Stimulated activated CD4-positive, alpha-beta T cell treated with anti-CD3 and anti-CD28 coated beads, Interleukin-4, amount 100 ng/mL, for 4 hours (primary cell): ENCODE measurements at regions not wholly inside any gene's neighbourhood (a gene's known extent, or its start where the extent isn't known, plus 50 kb on each side); places are given as distances from the start of the nearest gene placed in this dataset.
"Not testable (repeated sequence)": the region's sequence is repeated elsewhere in the genome, so short reads cannot be mapped to it uniquely, and the experiment has no call there.

ENCODE experiments used
- DNase-seq, 2 experiments: peaks; one replicate each; pipeline ENCODE4 v3.0.0-alpha.2; 2020

DNA sequence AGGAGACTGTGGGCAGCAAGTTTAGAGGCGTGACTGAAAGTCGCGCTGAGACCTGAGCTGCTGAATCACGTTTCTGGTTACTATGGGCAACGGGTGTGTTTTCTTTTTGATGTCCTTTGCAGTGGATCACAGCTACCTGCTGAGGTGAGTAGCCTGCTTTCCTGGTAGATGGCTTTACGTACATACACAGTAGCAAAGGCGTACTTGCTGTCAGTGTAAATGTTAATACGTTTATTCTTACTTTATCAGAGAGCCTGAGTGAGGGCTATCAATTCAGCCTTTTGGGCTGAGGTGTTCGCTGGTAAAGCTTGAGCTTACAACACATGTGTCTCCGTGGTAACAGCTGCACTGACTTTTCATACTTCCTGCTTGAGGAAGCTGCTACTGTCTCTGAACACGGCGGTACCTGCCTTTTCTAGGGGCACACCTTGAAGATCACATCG is 165.1 kb upstream of the CCZ1B start:
- DNase-seq = peak; percentile 13 to 60

DNA sequence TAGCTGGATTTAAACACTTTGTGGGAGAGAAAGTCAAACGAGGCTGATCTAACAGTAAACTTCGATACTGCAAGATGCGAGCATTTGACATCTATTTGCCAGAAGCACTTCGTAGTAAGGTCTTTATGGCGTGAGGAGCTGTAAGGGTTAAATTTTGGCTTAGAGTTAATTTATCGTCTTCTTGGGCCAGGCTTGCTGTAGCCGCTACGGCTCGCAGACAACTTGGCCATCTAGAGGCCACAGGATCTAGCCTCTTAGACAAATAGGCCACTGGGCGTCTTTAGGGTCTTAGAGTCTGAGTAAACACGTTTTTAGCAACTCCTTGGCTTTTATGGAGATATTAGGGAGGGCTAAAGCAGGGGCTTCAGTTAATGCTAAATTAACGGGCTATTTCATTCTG is 165.6 kb upstream of the CCZ1B start:
- DNase-seq = not testable (repeated sequence)

DNA sequence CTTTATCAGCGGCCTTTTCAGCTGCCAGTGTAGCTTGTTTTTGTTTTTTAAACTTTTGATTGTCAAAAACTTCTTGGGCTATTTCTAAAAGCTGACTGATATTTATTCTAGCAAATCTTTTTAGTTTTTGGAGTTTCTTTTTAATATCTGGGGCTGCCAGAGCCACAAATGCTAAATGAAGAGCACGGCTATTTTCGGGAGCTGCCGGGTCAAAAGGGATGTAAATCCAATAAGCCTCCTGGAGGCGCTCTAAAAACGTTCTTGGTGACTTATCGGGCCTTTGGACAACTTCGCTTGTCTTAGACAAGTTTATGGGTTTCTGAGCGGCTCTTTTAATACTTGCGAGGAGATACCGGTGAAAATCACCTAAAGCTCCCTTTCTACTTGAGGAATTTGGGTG is 166.1 kb upstream of the CCZ1B start:
- not testable (repeated sequence) for DNase-seq

DNA sequence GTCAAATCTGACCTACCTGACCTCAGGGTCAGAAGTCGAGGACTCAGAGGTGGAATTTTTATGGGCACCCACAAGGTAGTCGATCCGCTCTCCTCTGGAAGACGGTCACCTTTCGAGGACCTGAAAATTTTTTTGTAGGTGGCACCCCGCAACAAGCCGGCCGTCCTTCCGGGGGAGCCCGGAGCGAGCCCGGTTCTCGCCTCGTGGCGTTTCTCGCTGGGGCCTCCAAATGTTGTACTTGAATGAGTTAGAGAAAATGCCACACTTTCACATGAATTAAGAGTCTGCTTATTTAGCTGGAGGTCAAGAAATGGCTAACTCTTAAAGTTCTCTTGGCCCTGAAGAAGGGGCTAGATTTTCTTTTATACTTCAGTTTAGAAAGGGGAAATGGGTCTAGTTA is 169.0 kb upstream of the CCZ1B start:
- DNase-seq = not testable (repeated sequence)

GRCh38 chr7:6995493-6996289 is 169.6 kb upstream of the CCZ1B start:
- DNase-seq = not testable (repeated sequence)

DNA sequence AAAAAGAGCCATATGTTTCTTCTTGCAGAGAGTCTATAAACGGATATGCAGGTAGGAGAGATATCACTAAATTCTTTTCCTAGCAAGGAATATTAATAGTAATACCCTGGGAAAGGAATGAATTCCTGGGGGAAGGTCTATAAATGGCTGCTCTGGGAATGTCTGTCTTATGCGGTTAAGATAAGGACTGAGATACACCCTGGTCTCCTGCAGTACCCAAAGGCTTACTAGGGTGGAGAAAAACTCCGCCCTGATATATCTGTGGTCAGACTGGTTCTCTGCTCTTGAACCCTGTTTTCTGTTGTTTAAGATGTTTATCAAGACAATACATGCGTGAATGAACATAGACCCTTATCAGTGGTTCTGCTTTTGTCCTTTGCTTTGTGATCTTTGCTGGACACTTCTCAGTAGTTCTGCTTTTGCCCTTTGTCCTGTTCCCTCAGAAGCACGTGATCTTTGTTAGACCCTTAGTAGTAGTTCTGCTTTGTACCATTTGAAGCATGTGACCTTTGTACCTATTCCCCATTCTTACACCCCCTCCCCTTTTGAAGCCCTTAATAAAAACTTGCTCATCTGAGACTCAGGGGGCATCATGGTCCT is 173.1 kb upstream of the CCZ1B start:
- not testable (repeated sequence) for DNase-seq

- no peak for DNase-seq
Measured at GRCh38 chr7:7002418-7003062, 176.5 kb upstream of the CCZ1B start.

- DNase-seq = no peak
Measured at GRCh38 chr7:7005303-7005702, 177.0 kb upstream of the C1GALT1 start.

GRCh38 chr7:7005949-7006348 is 176.4 kb upstream of the C1GALT1 start:
- not testable (repeated sequence) for DNase-seq

- DNase-seq = not testable (repeated sequence)
Measured at GRCh38 chr7:7011241-7011640, 171.1 kb upstream of the C1GALT1 start.

GRCh38 chr7:7011751-7012150 is 170.6 kb upstream of the C1GALT1 start:
- not testable (repeated sequence) for DNase-seq

DNA sequence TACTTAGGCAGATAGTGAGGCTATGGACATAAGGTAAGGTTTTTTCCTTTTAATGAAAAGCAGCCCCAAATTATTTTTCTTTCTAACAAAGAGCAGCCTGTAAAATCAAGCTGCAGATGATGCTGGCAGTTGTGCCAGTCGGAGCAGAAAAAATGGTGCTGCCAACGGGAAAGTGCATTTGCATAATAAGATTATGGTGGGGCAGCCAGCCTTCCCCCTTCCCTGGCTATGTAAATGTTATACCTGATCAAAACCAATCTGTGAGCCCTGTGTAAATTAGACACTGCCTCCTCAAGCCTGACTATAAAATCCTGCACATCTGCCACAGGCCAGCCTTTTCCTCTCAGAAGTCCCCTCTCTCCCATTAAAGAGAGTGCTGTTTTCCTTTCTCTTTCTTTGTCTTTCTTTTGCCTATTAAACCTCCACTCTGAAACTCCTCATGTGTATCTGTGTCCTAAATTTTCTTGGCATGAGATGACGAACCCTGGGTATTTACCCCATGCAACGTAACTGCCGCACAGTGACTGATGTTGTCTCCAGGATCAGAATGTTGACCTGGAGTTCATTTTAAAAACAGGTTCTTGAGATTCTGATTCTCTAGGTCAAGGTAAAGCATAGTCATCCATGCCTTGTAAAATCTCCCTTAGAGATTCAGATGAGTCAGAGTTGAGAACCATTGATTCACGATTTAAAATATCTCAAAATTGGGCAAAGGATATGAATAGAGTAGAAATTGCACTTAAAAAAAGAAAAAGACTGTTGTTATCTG is 167.3 kb upstream of the C1GALT1 start:
- DNase-seq = no peak

- DNase-seq = no peak
Measured at GRCh38 chr7:7017707-7018280, 164.6 kb upstream of the C1GALT1 start.

- no peak for DNase-seq
Measured at GRCh38 chr7:7018290-7018689, 164.1 kb upstream of the C1GALT1 start.

- no peak for DNase-seq
Measured at GRCh38 chr7:7032221-7032620, 150.1 kb upstream of the C1GALT1 start.

DNA sequence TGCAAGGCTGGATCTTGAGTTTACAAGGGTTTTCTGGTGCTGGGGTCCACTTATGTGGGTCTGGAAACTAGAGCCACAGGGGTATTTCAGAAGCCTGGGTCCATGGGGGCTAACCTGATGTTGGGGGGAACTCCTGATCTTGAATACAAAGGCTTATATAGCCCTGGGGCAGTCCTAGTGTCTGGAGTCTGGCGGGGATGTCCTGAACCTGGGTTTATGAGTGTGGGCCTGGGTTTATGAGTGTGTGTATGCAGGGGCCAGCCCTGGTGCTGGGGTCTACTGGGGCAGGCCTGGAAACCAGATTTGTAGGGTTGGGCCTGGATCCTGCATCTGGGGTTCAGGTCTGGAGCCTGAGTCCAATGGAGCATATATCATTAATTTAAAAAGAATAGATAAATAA is 146.5 kb upstream of the C1GALT1 start:
- no peak for DNase-seq

- not testable (repeated sequence) for DNase-seq
Measured at GRCh38 chr7:7042286-7042893, 140.0 kb upstream of the C1GALT1 start.

DNA sequence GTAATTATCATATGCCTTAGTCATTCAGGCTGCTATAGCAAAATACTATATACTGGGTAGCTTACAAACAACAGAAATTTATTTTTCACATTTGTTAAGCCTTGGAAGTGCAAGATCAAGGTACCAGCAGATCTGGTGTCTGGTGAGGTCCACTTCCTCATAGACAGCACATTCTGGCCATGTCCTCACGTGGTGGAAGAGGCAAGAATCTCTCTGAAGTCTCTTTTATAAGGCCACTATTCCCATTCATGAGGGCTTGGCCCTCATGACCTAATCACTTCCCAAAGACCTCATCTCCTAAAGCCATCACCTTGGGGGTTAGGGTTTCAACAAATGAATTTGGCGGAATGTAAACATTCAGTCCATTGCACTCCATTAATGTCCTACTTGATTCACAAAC is 137.5 kb upstream of the C1GALT1 start:
- DNase-seq = no peak

- DNase-seq = no peak
Measured at GRCh38 chr7:7048213-7048612, 134.1 kb upstream of the C1GALT1 start.

- DNase-seq = no peak
Measured at GRCh38 chr7:7051206-7051877, 131.0 kb upstream of the C1GALT1 start.

DNA sequence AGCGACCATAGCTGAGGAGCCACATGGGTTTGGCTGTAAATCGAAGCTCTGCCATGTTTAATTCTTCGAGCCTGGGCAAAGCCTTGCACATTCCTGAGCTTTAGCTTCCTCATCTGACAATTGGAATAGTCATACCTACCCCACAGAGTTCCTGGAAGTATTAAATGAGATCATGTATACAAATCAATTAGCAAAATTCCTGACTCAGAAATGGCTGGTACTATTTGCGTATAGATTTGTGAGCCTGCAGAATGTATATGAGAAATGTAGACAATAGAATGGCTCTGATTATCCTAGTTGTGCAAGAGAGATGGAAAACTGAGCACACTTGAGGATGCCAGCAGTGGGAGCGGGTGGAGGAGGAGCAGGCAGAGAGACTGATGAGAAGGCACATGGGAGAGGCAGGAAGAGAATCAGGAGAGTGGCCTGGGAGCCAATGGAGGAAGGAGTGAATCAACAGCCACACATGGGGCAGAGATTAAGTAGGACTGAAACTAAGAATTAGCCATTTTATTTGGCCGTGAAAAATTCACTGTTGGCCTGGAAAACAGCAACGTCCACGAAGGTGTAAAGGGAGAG is 128.0 kb upstream of the C1GALT1 start:
- no peak for DNase-seq
